Gastroesophageal sphincter (tissue), 4 donors: ENCODE measurements at regions not wholly inside any gene's neighbourhood (a gene's known extent, or its start where the extent isn't known, plus 50 kb on each side); places are given as distances from the start of the nearest gene placed in this dataset.

ENCODE experiments used
- ATAC-seq: fragments of 150-250 bp; one replicate; pipeline ENCODE4 v1.9.1; 2016; ENCODE audit warnings: mild to moderate bottlenecking, moderate library complexity
- H3K27ac ChIP-seq, 4 donors: fragments of 200-600 bp; sonication (generic) in 3 of 4; 1 replicate in 3 of 4; 2 replicates in 1 of 4; pipeline ENCODE4 v1.5.1; 2016 to 2019
- H3K27me3 ChIP-seq: fragments of 200-600 bp; sonication (generic); one replicate; pipeline ENCODE4 v1.5.1; 2019
- H3K36me3 ChIP-seq, 2 donors: fragments of 200-600 bp; sonication (generic); one replicate each; pipeline ENCODE4 v1.5.1; 2019; ENCODE audit warnings: control low read depth in 1 of 2
- H3K4me1 ChIP-seq, 3 donors: fragments of 200-600 bp; sonication (generic); 1 replicate in 2 of 3; 2 replicates in 1 of 3; pipeline ENCODE4 v1.5.1; 2016 to 2019; ENCODE audit warnings: control low read depth in 2 of 3
- H3K4me3 ChIP-seq, 2 donors: fragments of 200-600 bp; sonication (generic); one replicate each; pipeline ENCODE4 v1.5.1; 2019; ENCODE audit warnings: mild to moderate bottlenecking in 1 of 2, moderate library complexity in 1 of 2
- H3K9me3 ChIP-seq, 3 donors: fragments of 200-600 bp; sonication (generic); one replicate each; pipeline ENCODE4 v1.5.1; 2017 to 2019; ENCODE audit warnings: control low read depth in 2 of 3
- CTCF ChIP-seq, 4 experiments: fragments of 200-600 bp in 2 of 4; fragments of 450-650 bp in 2 of 4; sonication (generic) in 1 of 4; IDR thresholded peaks; one replicate each; pipeline ENCODE4 v1.5.1; 2017 to 2019; ENCODE audit warnings: antibody characterized with exemption in 4 of 4, mild to moderate bottlenecking in 2 of 4, moderate library complexity in 2 of 4
- EP300 ChIP-seq: sonication (generic); formaldehyde crosslinking; IDR thresholded peaks from one replicate; pipeline ENCODE4 v1.6.1; 2017; ENCODE audit warnings: antibody characterized with exemption, mild to moderate bottlenecking
- POLR2A ChIP-seq, 2 donors: fragments of 450-650 bp; IDR thresholded peaks; one replicate each; pipeline ENCODE4 v1.6.1; 2017; ENCODE audit warnings: antibody characterized with exemption in 2 of 2, mild to moderate bottlenecking in 2 of 2, moderate library complexity in 1 of 2
- POLR2AphosphoS5 ChIP-seq: sonication (generic); formaldehyde crosslinking; IDR thresholded peaks from one replicate; pipeline ENCODE4 v1.6.1; 2017; ENCODE audit warnings: antibody characterized with exemption
- WGBS, 2 donors: methylation state at CpG; one replicate each; pipeline ENCODE4 v1.1.5; 2018; ENCODE audit warnings: low coverage in 1 of 2; 5-methylcytosine and 5-hydroxymethylcytosine counted together

GRCh38 chr13:47598340-47598911 lies 402.6 kb downstream of the SUCLA2 start:
- H3K4me1 ChIP-seq: no peaks in the 10 kb centered on the region
- no peak overlapping the region for H3K4me3 ChIP-seq
- peaks cover 0 to 15% (median 0%) of the 10 kb centered on the region in 3 donors for H3K9me3 ChIP-seq
- H3K36me3 ChIP-seq: no peaks in the 10 kb centered on the region
- no peak for TF ChIP-seq POLR2AphosphoS5
- TF ChIP-seq EP300: no peak
- peak in 2 of 4 experiments; percentile 26 to 27 for TF ChIP-seq CTCF (IDR thresholded peaks at IDR 0.05)
- TF ChIP-seq POLR2A (IDR thresholded peaks at IDR 0.05): no peak
- 12 to 29% methylated on average over 2 of the region's 2 CpGs for WGBS, 2 donors
- ATAC-seq: no peak
- no peak overlapping the region for H3K27ac ChIP-seq
- no peaks in the 10 kb centered on the region for H3K27me3 ChIP-seq

GRCh38 chr13:47594833-47595232 lies 406.2 kb downstream of the SUCLA2 start:
- Histone ChIP-seq H3K4me1 (no peaks in the 10 kb centered on the region), H3K27me3 (no peaks in the 10 kb centered on the region), H3K9me3 (peaks cover 0 to 15% (median 0%) of the 10 kb centered on the region in 3 donors), H3K36me3 (no peaks in the 10 kb centered on the region), H3K4me3 (no peak overlapping the region), H3K27ac (no peak overlapping the region)
- TF ChIP-seq EP300 (no peak), POLR2A (IDR thresholded peaks at IDR 0.05) (no peak), POLR2AphosphoS5 (no peak)
- ATAC-seq: no peak

- no peak for ATAC-seq
- Histone ChIP-seq H3K27me3 (no peaks in the 10 kb centered on the region), H3K4me1 (no peaks in the 10 kb centered on the region), H3K4me3 (no peak overlapping the region), H3K9me3 (peaks cover 0 to 15% (median 0%) of the 10 kb centered on the region in 3 donors), H3K27ac (no peak overlapping the region), H3K36me3 (no peaks in the 10 kb centered on the region)
- no CpG with 5 or more reads among the region's 1 CpG for WGBS, 2 donors
- no peak for TF ChIP-seq CTCF (IDR thresholded peaks at IDR 0.05)
- no peak for TF ChIP-seq EP300
- TF ChIP-seq POLR2AphosphoS5: no peak
- TF ChIP-seq POLR2A (IDR thresholded peaks at IDR 0.05): no peak
Measured at GRCh38 chr13:47592256-47592655, 408.8 kb downstream of the SUCLA2 start.

- TF ChIP-seq CTCF (IDR thresholded peaks at IDR 0.05): no peak
- no peak for TF ChIP-seq EP300
- no peak for TF ChIP-seq POLR2A (IDR thresholded peaks at IDR 0.05)
- no peak for TF ChIP-seq POLR2AphosphoS5
- Histone ChIP-seq H3K9me3 (peaks cover 0 to 2% (median 0%) of the 10 kb centered on the region in 3 donors), H3K36me3 (no peaks in the 10 kb centered on the region), H3K27ac (no peak overlapping the region), H3K4me3 (no peak overlapping the region), H3K27me3 (no peaks in the 10 kb centered on the region), H3K4me1 (no peaks in the 10 kb centered on the region)
- ATAC-seq: no peak
Measured at GRCh38 chr13:47588676-47589075, 412.4 kb downstream of the SUCLA2 start.

DNA sequence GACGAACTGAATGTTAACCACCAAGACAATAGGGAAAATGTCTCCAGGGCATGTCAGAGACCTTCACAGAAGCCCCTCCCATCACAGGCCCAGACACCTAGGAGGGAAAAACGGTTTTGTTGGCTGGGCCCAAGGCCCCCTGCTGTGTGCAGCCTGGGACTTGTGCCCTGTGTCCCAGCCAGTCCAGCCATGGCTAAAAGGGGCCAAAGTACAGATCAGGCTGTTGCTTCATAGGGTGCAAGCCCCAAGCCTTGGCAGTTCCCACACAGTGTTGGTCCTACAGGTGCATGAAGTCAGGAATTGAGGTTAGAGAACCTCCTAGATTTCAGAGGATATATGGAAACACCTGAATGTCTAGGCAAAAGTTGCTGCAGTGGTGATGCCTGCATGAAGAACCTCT lies 428.7 kb downstream of the SUCLA2 start:
- H3K27ac ChIP-seq: no peak overlapping the region
- 61 to 100% methylated on average over 1 to 2 of the region's 2 CpGs for WGBS, 2 donors
- ATAC-seq: no peak
- H3K4me3 ChIP-seq: no peak overlapping the region
- no peaks in the 10 kb centered on the region for H3K36me3 ChIP-seq
- TF ChIP-seq EP300: no peak
- TF ChIP-seq POLR2A (IDR thresholded peaks at IDR 0.05): no peak
- no peak for TF ChIP-seq CTCF (IDR thresholded peaks at IDR 0.05)
- TF ChIP-seq POLR2AphosphoS5: no peak
- H3K27me3 ChIP-seq: no peaks in the 10 kb centered on the region
- peaks cover 0 to 80% (median 2%) of the 10 kb centered on the region in 3 donors for H3K9me3 ChIP-seq
- H3K4me1 ChIP-seq: no peaks in the 10 kb centered on the region
